ENCODE measurements at regions not wholly inside any gene's neighbourhood (a gene's known extent, or its start where the extent isn't known, plus 50 kb on each side); places are given as distances from the start of the nearest gene placed in this dataset.

- no peaks in the 10 kb centered on the region for H3K27me3 ChIP-seq (ENCODE audit: insufficient read depth, low read length, poor library complexity)
- no peak overlapping the region for H3K27ac ChIP-seq (ENCODE audit: low read depth, low read length)
- no peak overlapping the region for H3K56ac ChIP-seq (ENCODE audit: low read length)
- DNase-seq, result no peak
- H3K4me1 ChIP-seq (ENCODE audit: control insufficient read depth, low read depth, low read length), result no peaks in the 10 kb centered on the region
- H2AK5ac ChIP-seq (ENCODE audit: low read length), result no peak overlapping the region
- H3K4me2 ChIP-seq (ENCODE audit: low read length), result no peak overlapping the region
- no peaks in the 10 kb centered on the region for H3K79me2 ChIP-seq (ENCODE audit: control insufficient read depth, insufficient read depth, low read length)
- H3K4ac ChIP-seq (ENCODE audit: low read depth, low read length), result no peak overlapping the region
- no peak overlapping the region for H3K23ac ChIP-seq (ENCODE audit: low read length)
- no peak overlapping the region for H3K4me3 ChIP-seq (ENCODE audit: low read length)
- H3K36me3 ChIP-seq (ENCODE audit: control insufficient read depth, insufficient read depth, low read length), result no peaks in the 10 kb centered on the region
- H3K79me1 ChIP-seq (ENCODE audit: low read length), result no peaks in the 10 kb centered on the region
- WGBS (ENCODE audit: extremely low coverage, insufficient coverage, low lambda C conversion rate), result no CpG with 5 or more reads among the region's 9 CpGs
- H2BK120ac ChIP-seq (ENCODE audit: low read depth, low read length), result no peak overlapping the region
- no peak overlapping the region for H2BK15ac ChIP-seq (replicated peaks; ENCODE audit: low read depth)
- no peak overlapping the region for H2BK5ac ChIP-seq (ENCODE audit: low read length)
- no peak overlapping the region for H4K5ac ChIP-seq (ENCODE audit: low read length)
- no peak overlapping the region for H4K8ac ChIP-seq (ENCODE audit: low read depth, low read length)
- no peak overlapping the region for H3K9ac ChIP-seq (ENCODE audit: low read length)
- H3K18ac ChIP-seq (ENCODE audit: low read length), result no peak overlapping the region
Measured at GRCh38 chr18:56330366-56331110, 307.9 kb downstream of the TXNL1 start.

GRCh38 chr18:56329536-56329935 is 308.9 kb downstream of the TXNL1 start:
- Histone ChIP-seq H3K79me2 (ENCODE audit: control insufficient read depth, insufficient read depth, low read length) (no peaks in the 10 kb centered on the region), H2BK5ac (ENCODE audit: low read length) (no peak overlapping the region), H3K36me3 (ENCODE audit: control insufficient read depth, insufficient read depth, low read length) (no peaks in the 10 kb centered on the region), H3K18ac (ENCODE audit: low read length) (no peak overlapping the region), H2AK5ac (ENCODE audit: low read length) (no peak overlapping the region), H4K5ac (ENCODE audit: low read length) (no peak overlapping the region), H2BK15ac (replicated peaks; ENCODE audit: low read depth) (no peak overlapping the region), H3K27me3 (ENCODE audit: insufficient read depth, low read length, poor library complexity) (no peaks in the 10 kb centered on the region), H3K4ac (ENCODE audit: low read depth, low read length) (no peak overlapping the region), H3K4me1 (ENCODE audit: control insufficient read depth, low read depth, low read length) (no peaks in the 10 kb centered on the region), H3K79me1 (ENCODE audit: low read length) (no peaks in the 10 kb centered on the region), H3K4me3 (ENCODE audit: low read length) (no peak overlapping the region), H3K9ac (ENCODE audit: low read length) (no peak overlapping the region), H3K27ac (ENCODE audit: low read depth, low read length) (no peak overlapping the region), H4K8ac (ENCODE audit: low read depth, low read length) (no peak overlapping the region), H2BK120ac (ENCODE audit: low read depth, low read length) (no peak overlapping the region), H3K56ac (ENCODE audit: low read length) (no peak overlapping the region), H3K23ac (ENCODE audit: low read length) (no peak overlapping the region), H3K4me2 (ENCODE audit: low read length) (no peak overlapping the region)
- DNase-seq, result no peak
- no CpG with 5 or more reads among the region's 1 CpG for WGBS (ENCODE audit: extremely low coverage, insufficient coverage, low lambda C conversion rate)

- WGBS (ENCODE audit: extremely low coverage, insufficient coverage, low lambda C conversion rate), result no CpG with 5 or more reads among the region's 7 CpGs
- no peak overlapping the region for H3K4me2 ChIP-seq (ENCODE audit: low read length)
Measured at GRCh38 chr18:56327191-56327885, 311.1 kb downstream of the TXNL1 start.

GRCh38 chr18:56326336-56327072 is 311.9 kb downstream of the TXNL1 start:
- H3K79me1 ChIP-seq (ENCODE audit: low read length), result no peaks in the 10 kb centered on the region
- no peak overlapping the region for H2BK5ac ChIP-seq (ENCODE audit: low read length)
- H2BK120ac ChIP-seq (ENCODE audit: low read depth, low read length), result no peak overlapping the region
- H3K18ac ChIP-seq (ENCODE audit: low read length), result no peak overlapping the region
- WGBS (ENCODE audit: extremely low coverage, insufficient coverage, low lambda C conversion rate), result no CpG with 5 or more reads among the region's 3 CpGs
- no peak overlapping the region for H3K27ac ChIP-seq (ENCODE audit: low read depth, low read length)
- H3K56ac ChIP-seq (ENCODE audit: low read length), result no peak overlapping the region
- H3K27me3 ChIP-seq (ENCODE audit: insufficient read depth, low read length, poor library complexity), result no peaks in the 10 kb centered on the region
- no peak overlapping the region for H4K5ac ChIP-seq (ENCODE audit: low read length)
- H3K36me3 ChIP-seq (ENCODE audit: control insufficient read depth, insufficient read depth, low read length), result no peaks in the 10 kb centered on the region
- H4K8ac ChIP-seq (ENCODE audit: low read depth, low read length), result no peak overlapping the region
- H3K4me3 ChIP-seq (ENCODE audit: low read length), result no peak overlapping the region
- no peak overlapping the region for H3K4ac ChIP-seq (ENCODE audit: low read depth, low read length)
- H2AK5ac ChIP-seq (ENCODE audit: low read length), result no peak overlapping the region
- no peak overlapping the region for H3K23ac ChIP-seq (ENCODE audit: low read length)
- H2BK15ac ChIP-seq (replicated peaks; ENCODE audit: low read depth), result no peak overlapping the region
- no peak overlapping the region for H3K4me2 ChIP-seq (ENCODE audit: low read length)
- DNase-seq, result no peak
- H3K9ac ChIP-seq (ENCODE audit: low read length), result no peak overlapping the region
- H3K79me2 ChIP-seq (ENCODE audit: control insufficient read depth, insufficient read depth, low read length), result no peaks in the 10 kb centered on the region
- peaks cover 2% of the 10 kb centered on the region for H3K4me1 ChIP-seq (ENCODE audit: control insufficient read depth, low read depth, low read length)

More at GRCh38 chr18:56327191-56327885, 311.1 kb downstream of the TXNL1 start:
- H3K79me1 ChIP-seq (ENCODE audit: low read length), result no peaks in the 10 kb centered on the region
- H3K4me3 ChIP-seq (ENCODE audit: low read length), result no peak overlapping the region
- no peaks in the 10 kb centered on the region for H3K36me3 ChIP-seq (ENCODE audit: control insufficient read depth, insufficient read depth, low read length)
- H3K9ac ChIP-seq (ENCODE audit: low read length), result no peak overlapping the region
- no peaks in the 10 kb centered on the region for H3K79me2 ChIP-seq (ENCODE audit: control insufficient read depth, insufficient read depth, low read length)
- no peak overlapping the region for H4K8ac ChIP-seq (ENCODE audit: low read depth, low read length)
- DNase-seq, result no peak
- H4K5ac ChIP-seq (ENCODE audit: low read length), result no peak overlapping the region
- no peak overlapping the region for H3K23ac ChIP-seq (ENCODE audit: low read length)
- H3K4ac ChIP-seq (ENCODE audit: low read depth, low read length), result no peak overlapping the region
- no peak overlapping the region for H3K18ac ChIP-seq (ENCODE audit: low read length)
- H3K56ac ChIP-seq (ENCODE audit: low read length), result no peak overlapping the region
- no peak overlapping the region for H2BK5ac ChIP-seq (ENCODE audit: low read length)
- H3K4me1 ChIP-seq (ENCODE audit: control insufficient read depth, low read depth, low read length), result peaks cover 2% of the 10 kb centered on the region
- no peak overlapping the region for H2AK5ac ChIP-seq (ENCODE audit: low read length)
- H2BK120ac ChIP-seq (ENCODE audit: low read depth, low read length), result no peak overlapping the region
- H2BK15ac ChIP-seq (replicated peaks; ENCODE audit: low read depth), result no peak overlapping the region
- H3K27me3 ChIP-seq (ENCODE audit: insufficient read depth, low read length, poor library complexity), result no peaks in the 10 kb centered on the region
- H3K27ac ChIP-seq (ENCODE audit: low read depth, low read length), result no peak overlapping the region

- Histone ChIP-seq H2AK5ac (ENCODE audit: low read length) (no peak overlapping the region), H2BK5ac (ENCODE audit: low read length) (no peak overlapping the region), H3K4me3 (ENCODE audit: low read length) (no peak overlapping the region), H2BK15ac (replicated peaks; ENCODE audit: low read depth) (no peak overlapping the region), H3K79me2 (ENCODE audit: control insufficient read depth, insufficient read depth, low read length) (no peaks in the 10 kb centered on the region), H3K9ac (ENCODE audit: low read length) (no peak overlapping the region), H3K4me2 (ENCODE audit: low read length) (no peak overlapping the region), H3K4ac (ENCODE audit: low read depth, low read length) (no peak overlapping the region), H3K27ac (ENCODE audit: low read depth, low read length) (no peak overlapping the region), H3K23ac (ENCODE audit: low read length) (no peak overlapping the region), H4K5ac (ENCODE audit: low read length) (no peak overlapping the region), H3K56ac (ENCODE audit: low read length) (no peak overlapping the region), H3K36me3 (ENCODE audit: control insufficient read depth, insufficient read depth, low read length) (no peaks in the 10 kb centered on the region), H3K79me1 (ENCODE audit: low read length) (no peaks in the 10 kb centered on the region), H3K27me3 (ENCODE audit: insufficient read depth, low read length, poor library complexity) (no peaks in the 10 kb centered on the region), H3K4me1 (ENCODE audit: control insufficient read depth, low read depth, low read length) (peaks cover 2% of the 10 kb centered on the region), H2BK120ac (ENCODE audit: low read depth, low read length) (no peak overlapping the region), H3K18ac (ENCODE audit: low read length) (no peak overlapping the region), H4K8ac (ENCODE audit: low read depth, low read length) (peak overlapping the region; percentile 57)
- DNase-seq, result peak; percentile 52
- no CpG with 5 or more reads among the region's 4 CpGs for WGBS (ENCODE audit: extremely low coverage, insufficient coverage, low lambda C conversion rate)
Measured at GRCh38 chr18:56323673-56324072, 314.7 kb downstream of the TXNL1 start.
